OCI-LY7 (cell line): ENCODE measurements at regions not wholly inside any gene's neighbourhood (a gene's known extent, or its start where the extent isn't known, plus 50 kb on each side); places are given as distances from the start of the nearest gene placed in this dataset.

Experiments
- BruUV-seq: library from RNA; stranded (reverse); fragments of 400-500 nt; replicated peaks from 2 replicates; lab custom pipeline; 2021; lab: Mats Ljungman, UMichigan
- CTCF ChIA-PET: fragments of 300-600 bp; sonication (Branson Sonifier 250); formaldehyde crosslinking; loops from one replicate; lab custom pipeline; 2022; ENCODE audit warnings: antibody characterized with exemption; ENCODE audit not compliant: unreplicated experiment; lab: Charles Lee
- POLR2A ChIA-PET: fragments of 300-600 bp; sonication (Branson Sonifier 250); formaldehyde crosslinking; loops from one replicate; lab custom pipeline; 2022; ENCODE audit warnings: antibody characterized with exemption; lab: Charles Lee
- DNase-seq: peaks from one replicate; pipeline ENCODE4 v3.0.0-alpha.2; 2015; ENCODE audit warnings: low spot score
- H2AFZ ChIP-seq: fragments of 200-600 bp; sonication (generic), shearing (Covaris generic); 2 replicates; pipeline ENCODE4 v1.6.1; 2014; ENCODE audit warnings: mild to moderate bottlenecking, antibody characterized with exemption, low read length, moderate library complexity
- H3K27ac ChIP-seq: fragments of 200-600 bp; sonication (generic); 2 replicates; pipeline ENCODE4 v1.5.1; 2014; ENCODE audit warnings: mixed run types, low read depth, mild to moderate bottlenecking, moderate library complexity, low read length, inconsistent platforms; ENCODE audit not compliant: poor library complexity, severe bottlenecking
- H3K36me3 ChIP-seq: fragments of 200-600 bp; sonication (generic); 2 replicates; pipeline ENCODE4 v1.6.1; 2014; ENCODE audit warnings: mild to moderate bottlenecking, antibody characterized with exemption, low read length, moderate library complexity, mixed read lengths; ENCODE audit not compliant: insufficient read depth
- H3K4me1 ChIP-seq: fragments of 200-600 bp; sonication (generic); 2 replicates; pipeline ENCODE4 v1.5.1; 2014; ENCODE audit warnings: mild to moderate bottlenecking, low read length; ENCODE audit not compliant: insufficient read depth, poor library complexity, severe bottlenecking
- H3K4me2 ChIP-seq: fragments of 200-600 bp; sonication (generic); 2 replicates; pipeline ENCODE4 v1.6.1; 2014; ENCODE audit warnings: mild to moderate bottlenecking, low read length
- H3K4me3 ChIP-seq: fragments of 200-600 bp; sonication (generic); 2 replicates; pipeline ENCODE4 v1.5.1; 2014; ENCODE audit warnings: mild to moderate bottlenecking, low read depth, low read length; ENCODE audit not compliant: poor library complexity, severe bottlenecking
- H3K79me2 ChIP-seq: fragments of 200-600 bp; sonication (generic); 2 replicates; pipeline ENCODE4 v1.6.1; 2016; ENCODE audit warnings: low read depth, mild to moderate bottlenecking, low read length, moderate library complexity, mixed read lengths; ENCODE audit not compliant: insufficient read depth
- H3K9me2 ChIP-seq: fragments of 200-600 bp; sonication (generic); 2 replicates; pipeline ENCODE4 v1.6.1; 2016; ENCODE audit warnings: mild to moderate bottlenecking, low read length, mixed read lengths; ENCODE audit not compliant: insufficient read depth
- H3K9me3 ChIP-seq: fragments of 200-600 bp; sonication (generic); 2 replicates; pipeline ENCODE4 v1.6.1; 2014; ENCODE audit warnings: mild to moderate bottlenecking, mixed run types, low read length, mixed read lengths
- H4K20me1 ChIP-seq: fragments of 200-600 bp; sonication (generic); 2 replicates; pipeline ENCODE4 v1.6.1; 2014; ENCODE audit warnings: mild to moderate bottlenecking, antibody characterized with exemption, low read length, moderate library complexity, mixed read lengths; ENCODE audit not compliant: insufficient read depth
- EZH2phosphoT487 ChIP-seq: fragments of 200-600 bp; sonication (generic); IDR thresholded peaks from 2 replicates; pipeline ENCODE4 v1.6.1; 2018; ENCODE audit warnings: low read depth, borderline replicate concordance, mild to moderate bottlenecking, mixed run types, antibody characterized with exemption, low read length, moderate library complexity, mixed read lengths
- intact Hi-C: fragments of 100-400 bp; cut with micrococcal nuclease; formaldehyde crosslinking; loops from one replicate; pipeline ENCODE4 v1.10.0; 2022; ENCODE audit not compliant: unreplicated experiment
- TF ChIP-seq, protein P1 (sequence below): fragments of 200-600 bp; sonication (generic); conservative IDR thresholded peaks from 2 replicates; pipeline ENCODE4 v1.5.1; 2014; ENCODE audit warnings: mild to moderate bottlenecking, antibody characterized with exemption, low read length, moderate library complexity, mixed read lengths

GRCh38 chr13:57988276-57988675 is 356.7 kb downstream of the PCDH17 start:
- TF ChIP-seq, protein P1, sequence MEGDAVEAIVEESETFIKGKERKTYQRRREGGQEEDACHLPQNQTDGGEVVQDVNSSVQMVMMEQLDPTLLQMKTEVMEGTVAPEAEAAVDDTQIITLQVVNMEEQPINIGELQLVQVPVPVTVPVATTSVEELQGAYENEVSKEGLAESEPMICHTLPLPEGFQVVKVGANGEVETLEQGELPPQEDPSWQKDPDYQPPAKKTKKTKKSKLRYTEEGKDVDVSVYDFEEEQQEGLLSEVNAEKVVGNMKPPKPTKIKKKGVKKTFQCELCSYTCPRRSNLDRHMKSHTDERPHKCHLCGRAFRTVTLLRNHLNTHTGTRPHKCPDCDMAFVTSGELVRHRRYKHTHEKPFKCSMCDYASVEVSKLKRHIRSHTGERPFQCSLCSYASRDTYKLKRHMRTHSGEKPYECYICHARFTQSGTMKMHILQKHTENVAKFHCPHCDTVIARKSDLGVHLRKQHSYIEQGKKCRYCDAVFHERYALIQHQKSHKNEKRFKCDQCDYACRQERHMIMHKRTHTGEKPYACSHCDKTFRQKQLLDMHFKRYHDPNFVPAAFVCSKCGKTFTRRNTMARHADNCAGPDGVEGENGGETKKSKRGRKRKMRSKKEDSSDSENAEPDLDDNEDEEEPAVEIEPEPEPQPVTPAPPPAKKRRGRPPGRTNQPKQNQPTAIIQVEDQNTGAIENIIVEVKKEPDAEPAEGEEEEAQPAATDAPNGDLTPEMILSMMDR, result no peak
- TF ChIP-seq EZH2phosphoT487, result no peak
- ChIA-PET POLR2A (no interaction called here), CTCF (no interaction called here)
- Histone ChIP-seq H3K4me3 (no peak overlapping the region), H3K4me2 (no peak overlapping the region), H3K79me2 (no peaks in the 10 kb centered on the region), H4K20me1 (no peaks in the 10 kb centered on the region), H2AFZ (no peak overlapping the region), H3K9me3 (no peaks in the 10 kb centered on the region), H3K9me2 (no peaks in the 10 kb centered on the region), H3K36me3 (no peaks in the 10 kb centered on the region), H3K27ac (no peak overlapping the region), H3K4me1 (no peaks in the 10 kb centered on the region)
- no TSS peak for BruUV-seq
- no peak for DNase-seq
- intact Hi-C loops, result no loop called here

GRCh38 chr13:57991041-57991440 is 359.5 kb downstream of the PCDH17 start:
- H3K4me3 ChIP-seq, result no peak overlapping the region
- H3K79me2 ChIP-seq, result no peaks in the 10 kb centered on the region
- BruUV-seq, result no TSS peak
- no peak for TF ChIP-seq EZH2phosphoT487
- TF ChIP-seq, protein P1, result no peak
- H3K9me2 ChIP-seq, result no peaks in the 10 kb centered on the region
- no peak for DNase-seq
- no peaks in the 10 kb centered on the region for H3K36me3 ChIP-seq
- H4K20me1 ChIP-seq, result no peaks in the 10 kb centered on the region
- H3K27ac ChIP-seq, result no peak overlapping the region
- ChIA-PET CTCF (no interaction called here), POLR2A (no interaction called here)
- no peak overlapping the region for H2AFZ ChIP-seq
- no peak overlapping the region for H3K4me2 ChIP-seq
- H3K4me1 ChIP-seq, result no peaks in the 10 kb centered on the region
- intact Hi-C loops, result no loop called here
- no peaks in the 10 kb centered on the region for H3K9me3 ChIP-seq

DNA sequence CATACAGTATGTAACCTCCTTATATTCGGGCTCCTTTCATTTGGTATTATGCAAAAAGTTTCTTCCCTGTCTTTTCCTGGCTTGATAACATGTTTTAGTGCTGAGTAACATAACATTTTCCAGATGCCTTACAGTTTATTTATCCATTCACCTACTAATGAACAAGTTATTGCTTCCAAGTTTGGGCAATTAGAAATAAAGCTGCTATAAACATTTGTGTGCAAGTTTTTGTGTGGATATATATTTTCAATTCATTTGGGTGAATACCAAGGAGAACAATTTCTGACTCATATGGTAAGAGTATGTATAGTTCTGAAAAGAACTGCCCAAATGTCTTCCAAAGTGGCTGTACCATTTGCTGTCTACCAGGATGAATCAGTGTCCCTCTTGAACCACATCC is 360.9 kb downstream of the PCDH17 start:
- no peaks in the 10 kb centered on the region for H3K79me2 ChIP-seq
- ChIA-PET CTCF (no interaction called here), POLR2A (no interaction called here)
- H3K4me2 ChIP-seq, result no peak overlapping the region
- no peaks in the 10 kb centered on the region for H4K20me1 ChIP-seq
- TF ChIP-seq, protein P1, result no peak
- TF ChIP-seq EZH2phosphoT487, result no peak
- no peak overlapping the region for H3K27ac ChIP-seq
- no TSS peak for BruUV-seq
- H3K4me3 ChIP-seq, result no peak overlapping the region
- no peak overlapping the region for H2AFZ ChIP-seq
- no peaks in the 10 kb centered on the region for H3K9me2 ChIP-seq
- intact Hi-C loops, result no loop called here
- no peak for DNase-seq
- H3K36me3 ChIP-seq, result no peaks in the 10 kb centered on the region
- no peaks in the 10 kb centered on the region for H3K9me3 ChIP-seq
- no peaks in the 10 kb centered on the region for H3K4me1 ChIP-seq
